ENCODE measurements at regions not wholly inside any gene's neighbourhood (a gene's known extent, or its start where the extent isn't known, plus 50 kb on each side); places are given as distances from the start of the nearest gene placed in this dataset.

- no peaks in the 10 kb centered on the region for H3K36me3 ChIP-seq (replicated peaks; ENCODE audit: control insufficient read depth, insufficient read depth, low read length)
- H3K27me3 ChIP-seq (ENCODE audit: control insufficient read depth, insufficient read depth, low read length): no peaks in the 10 kb centered on the region
Measured at GRCh38 chr3:72143966-72144717, 359.2 kb upstream of the PROK2 start.

DNA sequence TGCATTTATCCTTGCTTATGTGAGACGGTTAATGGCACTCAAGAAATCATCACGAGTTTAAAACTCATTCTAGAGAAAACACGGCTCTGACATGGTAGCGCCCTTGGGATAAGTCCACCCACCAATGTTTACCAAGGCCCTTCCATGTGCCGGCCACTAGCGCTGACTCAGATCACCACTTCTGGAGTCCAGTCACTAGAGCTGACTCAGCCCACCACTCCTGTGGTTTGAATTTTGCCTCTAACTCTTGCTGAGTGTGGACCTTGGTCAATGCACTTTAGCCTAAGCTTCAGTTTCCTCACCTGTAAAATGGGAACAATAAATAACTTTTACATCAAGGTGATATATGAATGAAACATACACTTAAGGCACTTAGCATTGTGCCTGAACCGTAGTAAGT lies 358.4 kb upstream of the PROK2 start:
- DNase-seq: no peak
- no peaks in the 10 kb centered on the region for H3K36me3 ChIP-seq (replicated peaks; ENCODE audit: control insufficient read depth, insufficient read depth, low read length)
- H3K27me3 ChIP-seq (ENCODE audit: control insufficient read depth, insufficient read depth, low read length): no peaks in the 10 kb centered on the region
- no peak overlapping the region for H3K4me3 ChIP-seq (ENCODE audit: insufficient read depth, low read depth, low read length)

More at GRCh38 chr3:72143966-72144717, 359.2 kb upstream of the PROK2 start:
- DNase-seq: no peak
- no peak overlapping the region for H3K4me3 ChIP-seq (ENCODE audit: insufficient read depth, low read depth, low read length)

GRCh38 chr3:72142028-72142427 lies 357.1 kb upstream of the PROK2 start:
- Histone ChIP-seq H3K36me3 (replicated peaks; ENCODE audit: control insufficient read depth, insufficient read depth, low read length) (no peaks in the 10 kb centered on the region), H3K27me3 (ENCODE audit: control insufficient read depth, insufficient read depth, low read length) (no peaks in the 10 kb centered on the region), H3K4me3 (ENCODE audit: insufficient read depth, low read depth, low read length) (no peak overlapping the region)
- DNase-seq: no peak

- Histone ChIP-seq H3K4me3 (ENCODE audit: insufficient read depth, low read depth, low read length) (no peak overlapping the region), H3K36me3 (replicated peaks; ENCODE audit: control insufficient read depth, insufficient read depth, low read length) (no peaks in the 10 kb centered on the region), H3K27me3 (ENCODE audit: control insufficient read depth, insufficient read depth, low read length) (no peaks in the 10 kb centered on the region)
- DNase-seq: no peak
Measured at GRCh38 chr3:72141264-72141663, 356.3 kb upstream of the PROK2 start.

DNA sequence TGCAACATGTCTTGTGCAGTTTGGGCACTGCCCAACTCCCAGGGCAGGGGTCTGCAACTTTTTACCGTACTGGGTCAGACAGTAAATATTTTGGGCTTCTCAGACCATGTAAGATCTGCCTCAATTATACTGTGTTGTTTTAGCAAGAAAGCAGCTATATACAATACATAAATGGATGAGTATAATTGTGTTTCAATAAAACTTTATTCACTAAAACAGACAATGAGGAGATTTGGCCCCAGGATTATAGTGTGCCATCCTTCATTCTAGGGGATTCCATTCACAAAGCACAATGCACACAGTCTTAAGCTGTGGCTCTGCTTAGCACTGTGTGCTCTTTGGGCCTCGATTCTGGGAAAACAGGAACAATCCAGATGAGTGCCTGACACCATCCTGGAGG lies 354.4 kb upstream of the PROK2 start:
- DNase-seq: no peak
- no peaks in the 10 kb centered on the region for H3K27me3 ChIP-seq (ENCODE audit: control insufficient read depth, insufficient read depth, low read length)
- no peak overlapping the region for H3K4me3 ChIP-seq (ENCODE audit: insufficient read depth, low read depth, low read length)
- no peaks in the 10 kb centered on the region for H3K36me3 ChIP-seq (replicated peaks; ENCODE audit: control insufficient read depth, insufficient read depth, low read length)

DNA sequence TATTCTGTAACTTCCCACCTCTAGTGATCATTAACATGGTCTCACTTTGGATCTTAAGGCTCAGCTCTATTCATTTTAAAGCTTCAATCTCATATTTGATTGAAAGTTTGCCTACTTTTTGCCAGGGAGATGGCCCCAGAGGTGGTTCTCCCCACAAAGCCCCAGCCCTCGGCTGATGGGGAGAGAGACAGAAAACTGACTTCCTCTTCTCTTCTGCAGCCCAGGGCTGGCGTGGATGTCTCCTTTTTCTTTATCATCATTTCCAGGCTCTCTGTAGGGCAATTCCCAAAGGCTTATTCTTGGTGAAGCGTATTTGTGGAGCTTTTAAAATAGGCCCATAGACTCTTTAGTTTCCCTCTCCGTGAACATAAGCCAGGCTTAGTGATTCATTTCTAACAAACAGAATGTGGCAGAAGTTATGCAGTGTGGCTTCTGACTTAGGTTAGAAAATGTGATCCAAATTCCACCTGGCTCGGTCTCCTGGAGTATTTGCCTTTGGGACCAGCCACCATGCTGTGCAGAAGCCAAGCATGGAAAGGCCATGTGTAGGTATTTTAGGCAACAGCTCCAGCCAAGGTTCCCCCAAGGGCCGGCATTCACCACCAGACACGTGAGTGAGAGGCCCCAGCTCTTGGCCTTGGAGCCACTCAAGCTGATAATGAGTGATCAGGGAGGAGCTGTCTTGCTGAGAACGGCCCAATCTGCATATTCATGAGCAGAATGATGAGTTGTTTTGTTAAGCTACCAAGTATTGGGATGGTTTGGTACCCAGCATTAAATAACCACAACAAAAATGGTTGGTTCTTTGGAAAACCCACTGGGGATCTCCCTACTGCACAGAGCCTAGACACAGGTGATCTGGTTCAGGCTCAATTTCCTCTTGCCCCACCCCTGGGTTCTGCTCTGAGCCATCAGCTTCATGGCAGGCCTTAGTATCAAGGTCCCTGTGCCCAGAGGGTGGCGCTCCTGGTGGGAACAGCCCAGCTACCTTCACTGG lies 353.2 kb upstream of the PROK2 start:
- Histone ChIP-seq H3K27me3 (ENCODE audit: control insufficient read depth, insufficient read depth, low read length) (no peaks in the 10 kb centered on the region), H3K4me3 (ENCODE audit: insufficient read depth, low read depth, low read length) (no peak overlapping the region), H3K36me3 (replicated peaks; ENCODE audit: control insufficient read depth, insufficient read depth, low read length) (no peaks in the 10 kb centered on the region)
- DNase-seq: no peak

- no peaks in the 10 kb centered on the region for H3K36me3 ChIP-seq (replicated peaks; ENCODE audit: control insufficient read depth, insufficient read depth, low read length)
Measured at GRCh38 chr3:72135636-72136035, 350.7 kb upstream of the PROK2 start.

DNA sequence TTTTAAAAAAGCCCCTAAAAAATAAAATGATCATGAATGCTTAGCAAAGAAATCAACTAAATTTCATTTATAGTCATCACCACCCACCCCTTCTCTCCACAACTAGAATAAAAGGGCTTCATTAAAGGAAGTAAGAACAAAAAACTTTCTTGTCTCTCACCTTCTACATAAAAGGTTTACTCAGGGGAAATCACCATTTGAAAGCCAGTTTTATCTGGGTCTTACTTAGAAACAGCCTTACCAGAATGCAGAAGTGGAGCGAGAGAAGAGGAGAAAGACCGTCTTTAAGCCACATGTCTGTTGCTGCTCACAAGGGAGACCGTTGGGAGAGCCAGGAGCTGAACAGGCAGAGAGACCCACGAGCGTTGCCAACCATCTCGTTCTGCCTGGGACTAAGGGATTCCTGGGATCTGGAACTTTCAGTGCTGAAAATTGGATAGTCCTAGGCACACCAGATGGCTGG lies 350.1 kb upstream of the PROK2 start:
- no peak for DNase-seq
- H3K27me3 ChIP-seq (ENCODE audit: control insufficient read depth, insufficient read depth, low read length): no peaks in the 10 kb centered on the region
- no peaks in the 10 kb centered on the region for H3K36me3 ChIP-seq (replicated peaks; ENCODE audit: control insufficient read depth, insufficient read depth, low read length)
- no peak overlapping the region for H3K4me3 ChIP-seq (ENCODE audit: insufficient read depth, low read depth, low read length)

More at GRCh38 chr3:72135636-72136035, 350.7 kb upstream of the PROK2 start:
- no peaks in the 10 kb centered on the region for H3K27me3 ChIP-seq (ENCODE audit: control insufficient read depth, insufficient read depth, low read length)
- no peak for DNase-seq
- no peak overlapping the region for H3K4me3 ChIP-seq (ENCODE audit: insufficient read depth, low read depth, low read length)

GRCh38 chr3:72133329-72134011 lies 348.5 kb upstream of the PROK2 start:
- no peaks in the 10 kb centered on the region for H3K36me3 ChIP-seq (replicated peaks; ENCODE audit: control insufficient read depth, insufficient read depth, low read length)
- H3K4me3 ChIP-seq (ENCODE audit: insufficient read depth, low read depth, low read length): no peak overlapping the region
- DNase-seq: no peak
- H3K27me3 ChIP-seq (ENCODE audit: control insufficient read depth, insufficient read depth, low read length): no peaks in the 10 kb centered on the region

DNA sequence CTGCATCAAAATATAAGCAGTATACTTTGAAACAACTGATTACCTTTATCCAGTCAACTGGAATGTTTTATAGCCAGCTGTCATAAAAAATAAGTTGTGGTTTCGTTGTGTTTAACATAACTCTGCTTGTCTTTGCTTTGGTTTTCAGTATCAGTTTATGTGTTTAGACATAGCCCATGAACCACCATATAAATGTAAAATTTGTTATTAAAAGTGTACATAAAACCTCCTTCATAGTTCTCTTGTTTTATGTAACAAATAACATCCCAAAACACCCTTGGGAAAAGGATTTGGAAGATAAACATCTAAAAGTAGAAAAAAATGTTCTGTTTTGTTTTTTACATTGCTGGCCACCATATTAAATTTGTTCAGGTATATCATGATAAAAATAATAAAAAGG lies 347.0 kb upstream of the PROK2 start:
- H3K36me3 ChIP-seq (replicated peaks; ENCODE audit: control insufficient read depth, insufficient read depth, low read length): no peaks in the 10 kb centered on the region
- no peak for DNase-seq
- no peak overlapping the region for H3K4me3 ChIP-seq (ENCODE audit: insufficient read depth, low read depth, low read length)
- no peaks in the 10 kb centered on the region for H3K27me3 ChIP-seq (ENCODE audit: control insufficient read depth, insufficient read depth, low read length)

DNA sequence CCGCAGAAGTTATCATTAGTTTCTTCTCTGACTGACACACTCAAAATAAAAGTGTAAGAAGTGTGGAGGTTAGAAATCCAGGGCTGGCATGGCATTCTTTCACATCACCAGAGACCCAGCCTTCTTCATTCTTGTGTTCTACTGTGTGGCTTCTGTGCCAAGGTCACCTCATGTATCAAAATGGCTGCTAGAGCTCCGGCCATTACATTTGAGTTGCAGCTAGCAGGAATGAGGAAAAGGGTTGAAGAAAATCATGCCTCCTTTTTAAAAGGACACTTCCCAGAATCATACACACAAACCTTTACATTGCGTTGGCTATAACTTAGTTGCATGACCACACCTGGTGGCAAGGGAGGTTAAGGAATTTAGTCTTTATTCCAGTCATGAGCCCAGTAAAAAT lies 345.6 kb upstream of the PROK2 start:
- DNase-seq: no peak
- Histone ChIP-seq H3K4me3 (ENCODE audit: insufficient read depth, low read depth, low read length) (no peak overlapping the region), H3K27me3 (ENCODE audit: control insufficient read depth, insufficient read depth, low read length) (no peaks in the 10 kb centered on the region), H3K36me3 (replicated peaks; ENCODE audit: control insufficient read depth, insufficient read depth, low read length) (no peaks in the 10 kb centered on the region)

DNA sequence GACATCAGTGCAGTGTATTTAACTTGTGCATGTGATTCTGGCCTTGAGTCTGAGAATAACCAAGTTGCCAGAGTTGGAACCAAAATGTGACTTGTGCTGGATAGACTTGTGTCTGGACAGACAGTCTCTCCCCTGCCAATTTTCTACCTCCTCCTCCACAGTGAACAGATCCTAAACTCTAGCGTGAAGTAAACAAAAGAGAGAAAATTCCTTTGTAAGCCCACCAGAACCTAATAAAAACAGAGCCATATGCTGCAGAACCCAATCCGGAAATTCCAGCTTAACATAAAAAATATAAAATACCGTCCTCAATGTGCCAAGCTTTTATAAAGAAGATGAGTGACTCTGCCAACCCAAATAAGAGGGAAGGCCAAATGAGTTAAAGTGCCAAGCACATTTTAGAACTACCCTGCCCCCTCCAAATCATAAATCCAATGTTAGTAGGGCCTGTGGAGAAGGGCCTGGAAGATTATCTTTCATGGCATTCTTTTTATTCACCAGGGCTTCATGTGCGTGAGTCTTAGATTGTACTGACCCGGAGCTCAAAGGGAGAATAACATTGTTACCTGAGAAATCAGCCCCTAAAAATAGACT lies 344.6 kb upstream of the PROK2 start:
- DNase-seq: no peak

DNA sequence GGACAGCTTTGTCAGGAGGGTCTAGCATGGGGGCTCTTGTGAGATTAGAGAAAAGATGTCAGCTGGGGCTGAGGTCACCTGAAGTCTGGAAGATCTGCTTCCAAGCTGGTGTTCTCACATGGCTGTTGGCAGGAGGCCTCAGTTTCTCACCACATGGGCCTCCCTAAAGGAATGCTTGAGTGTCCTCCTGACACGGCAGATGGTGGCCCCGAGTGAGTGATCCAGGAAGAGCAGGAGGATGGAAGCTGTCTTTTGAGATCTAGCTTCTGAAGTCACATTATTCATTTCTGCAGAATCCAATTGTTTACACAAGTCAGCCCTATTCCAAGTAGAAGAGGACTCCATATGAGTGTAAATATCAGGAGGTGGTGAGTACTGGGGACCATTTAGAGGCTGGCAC lies 344.0 kb upstream of the PROK2 start:
- no peak for DNase-seq
- H3K36me3 ChIP-seq (replicated peaks; ENCODE audit: control insufficient read depth, insufficient read depth, low read length): no peaks in the 10 kb centered on the region
- no peaks in the 10 kb centered on the region for H3K27me3 ChIP-seq (ENCODE audit: control insufficient read depth, insufficient read depth, low read length)
- H3K4me3 ChIP-seq (ENCODE audit: insufficient read depth, low read depth, low read length): no peak overlapping the region

More for the DNA sequence above, 344.6 kb upstream of the PROK2 start:
- no peak overlapping the region for H3K4me3 ChIP-seq (ENCODE audit: insufficient read depth, low read depth, low read length)
- no peaks in the 10 kb centered on the region for H3K36me3 ChIP-seq (replicated peaks; ENCODE audit: control insufficient read depth, insufficient read depth, low read length)
- H3K27me3 ChIP-seq (ENCODE audit: control insufficient read depth, insufficient read depth, low read length): no peaks in the 10 kb centered on the region

GRCh38 chr3:72127844-72128243 lies 342.9 kb upstream of the PROK2 start:
- DNase-seq: no peak

More at GRCh38 chr3:72127844-72128243, 342.9 kb upstream of the PROK2 start:
- H3K27me3 ChIP-seq (ENCODE audit: control insufficient read depth, insufficient read depth, low read length): no peaks in the 10 kb centered on the region
- H3K4me3 ChIP-seq (ENCODE audit: insufficient read depth, low read depth, low read length): no peak overlapping the region
- H3K36me3 ChIP-seq (replicated peaks; ENCODE audit: control insufficient read depth, insufficient read depth, low read length): no peaks in the 10 kb centered on the region

All from H7 (cell line).